ENCODE measurements at regions not wholly inside any gene's neighbourhood (a gene's known extent, or its start where the extent isn't known, plus 50 kb on each side); places are given as distances from the start of the nearest gene placed in this dataset.

DNA sequence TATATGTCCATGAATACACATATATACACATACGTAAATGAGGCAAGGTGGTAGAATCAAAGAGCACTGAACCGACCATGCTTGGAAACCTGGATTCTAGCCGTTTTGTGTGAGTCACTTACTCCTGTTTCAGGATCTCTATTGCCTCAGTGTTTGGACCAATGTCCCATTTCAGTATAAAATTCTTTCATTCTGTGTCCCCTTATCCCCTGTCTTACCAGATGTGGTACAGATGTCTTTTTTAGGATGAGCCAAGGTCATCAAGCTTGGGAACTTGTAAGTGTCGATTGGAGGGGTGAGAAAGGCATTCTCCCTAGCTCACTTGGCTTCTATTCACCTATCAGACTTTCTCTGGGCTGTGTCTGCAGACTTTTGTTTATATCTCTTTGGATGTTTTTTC lies 139.9 kb upstream of the CHL1 start:
- DNase-seq (no peak), ATAC-seq (no peak)
- Mint-ChIP-seq H3K4me3 (no peak overlapping the region), H3K36me3 (ENCODE audit: low read depth) (no peaks in the 10 kb centered on the region), H3K9me3 (peaks cover under 1% of the 10 kb centered on the region), H3K4me1 (no peaks in the 10 kb centered on the region), H3K27me3 (no peaks in the 10 kb centered on the region), H3K27ac (no peak overlapping the region)

DNA sequence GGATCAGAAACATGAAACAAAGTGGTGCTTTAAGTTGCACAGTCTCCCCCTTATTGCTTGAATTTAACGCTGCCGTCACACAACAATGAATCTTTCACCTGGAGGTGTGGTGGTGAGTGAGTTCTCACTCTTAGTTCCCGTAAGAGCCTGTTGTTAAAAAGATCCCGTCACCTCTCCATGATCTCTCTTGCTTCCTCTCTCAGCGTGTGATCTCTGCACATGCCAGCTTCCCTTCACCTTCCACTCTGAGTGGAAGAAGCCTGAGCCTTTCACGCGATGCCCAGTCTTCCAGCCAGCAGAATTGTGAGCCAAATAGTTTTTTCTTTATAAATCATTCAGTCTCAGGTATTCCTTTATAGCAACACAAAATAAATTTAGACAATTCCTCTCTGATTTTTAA lies 136.7 kb upstream of the CHL1 start:
- ATAC-seq (no peak), DNase-seq (no peak)
- Mint-ChIP-seq H3K27ac (no peak overlapping the region), H3K4me3 (no peak overlapping the region), H3K36me3 (ENCODE audit: low read depth) (no peaks in the 10 kb centered on the region), H3K4me1 (no peaks in the 10 kb centered on the region), H3K9me3 (no peaks in the 10 kb centered on the region), H3K27me3 (peaks cover 1% of the 10 kb centered on the region)

DNA sequence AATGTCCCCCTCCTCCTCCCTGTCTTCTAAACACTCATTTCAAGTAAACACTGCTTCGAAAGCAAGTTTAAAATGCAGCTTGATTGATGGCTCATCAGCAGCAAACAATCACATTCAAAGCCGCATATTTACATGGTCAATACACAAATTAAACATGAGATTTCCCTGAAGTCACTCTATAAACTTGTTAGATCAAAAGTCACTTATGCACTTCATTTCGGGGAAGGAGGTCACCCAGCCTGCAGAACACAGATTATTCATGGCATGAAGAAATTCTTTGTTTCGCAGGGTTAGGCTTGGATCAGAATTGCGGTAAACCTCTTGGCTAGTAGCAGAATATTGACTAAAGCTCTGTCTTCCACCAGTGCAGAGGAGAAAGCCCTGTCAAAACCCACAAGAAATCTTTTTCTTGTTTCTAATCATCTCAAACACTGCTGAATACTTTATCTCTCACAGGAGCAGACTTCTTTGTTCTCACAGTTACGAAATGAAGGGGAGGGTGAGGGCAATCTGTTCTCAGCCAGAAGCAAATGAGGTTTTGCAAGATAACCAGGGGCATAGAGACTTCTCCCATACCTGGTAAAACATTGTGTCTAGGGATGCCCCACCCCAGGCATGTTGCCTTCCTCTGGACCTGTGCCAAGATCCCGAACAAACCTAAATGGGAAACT lies 133.3 kb upstream of the CHL1 start:
- Mint-ChIP-seq H3K4me1 (no peaks in the 10 kb centered on the region), H3K27me3 (peaks cover 2% of the 10 kb centered on the region), H3K36me3 (ENCODE audit: low read depth) (no peaks in the 10 kb centered on the region), H3K4me3 (no peak overlapping the region), H3K27ac (no peak overlapping the region), H3K9me3 (no peaks in the 10 kb centered on the region)
- DNase-seq, result no peak
- ATAC-seq, result no peak

DNA sequence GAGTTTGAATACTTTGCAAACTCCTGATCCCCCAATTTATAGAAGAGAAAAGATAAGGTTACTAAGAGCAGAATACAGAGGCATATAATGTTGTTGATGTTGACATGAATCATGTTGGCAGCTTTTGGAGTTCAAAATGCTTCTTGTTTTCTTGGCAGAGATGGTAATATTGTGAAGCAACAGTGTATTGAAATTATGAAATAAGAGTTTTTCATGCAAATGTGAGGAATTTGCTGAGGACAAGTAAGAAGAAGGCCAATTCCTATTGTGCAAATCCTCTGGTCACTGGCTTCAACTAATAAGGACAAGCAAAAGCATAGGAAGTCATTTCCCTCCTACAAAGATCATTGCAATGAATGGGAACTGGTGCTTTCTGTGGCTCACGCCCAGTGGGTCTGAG lies 126.9 kb upstream of the CHL1 start:
- no peak for DNase-seq
- Mint-ChIP-seq H3K36me3 (ENCODE audit: low read depth) (no peaks in the 10 kb centered on the region), H3K9me3 (no peaks in the 10 kb centered on the region), H3K4me1 (no peaks in the 10 kb centered on the region), H3K4me3 (no peak overlapping the region), H3K27ac (no peak overlapping the region), H3K27me3 (peaks cover 2% of the 10 kb centered on the region)
- no peak for ATAC-seq

DNA sequence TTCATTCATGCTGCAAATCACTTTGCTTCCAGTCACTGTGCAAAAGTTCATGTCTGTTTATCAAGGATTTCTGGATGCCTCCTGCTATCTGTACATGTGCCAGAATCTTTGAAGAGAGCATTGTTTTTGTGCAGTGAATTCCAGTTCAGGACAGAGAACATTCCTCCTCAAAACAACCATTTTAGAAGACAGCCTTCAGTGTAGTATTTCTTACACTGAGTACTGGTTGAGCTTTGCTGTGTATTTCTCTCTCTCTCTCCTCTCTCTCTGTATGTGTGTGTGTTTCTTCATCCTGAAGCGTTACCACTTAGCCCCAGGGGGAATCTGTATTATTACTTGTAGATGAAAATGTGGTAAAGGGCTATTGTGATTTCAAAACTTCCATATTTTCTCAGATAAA lies 123.8 kb upstream of the CHL1 start:
- H3K36me3 Mint-ChIP-seq (ENCODE audit: low read depth), result no peaks in the 10 kb centered on the region
- no peaks in the 10 kb centered on the region for H3K4me1 Mint-ChIP-seq
- DNase-seq (no peak), ATAC-seq (no peak)
- H3K27me3 Mint-ChIP-seq, result no peaks in the 10 kb centered on the region
- H3K4me3 Mint-ChIP-seq, result no peak overlapping the region
- H3K9me3 Mint-ChIP-seq, result no peaks in the 10 kb centered on the region
- H3K27ac Mint-ChIP-seq, result no peak overlapping the region

DNA sequence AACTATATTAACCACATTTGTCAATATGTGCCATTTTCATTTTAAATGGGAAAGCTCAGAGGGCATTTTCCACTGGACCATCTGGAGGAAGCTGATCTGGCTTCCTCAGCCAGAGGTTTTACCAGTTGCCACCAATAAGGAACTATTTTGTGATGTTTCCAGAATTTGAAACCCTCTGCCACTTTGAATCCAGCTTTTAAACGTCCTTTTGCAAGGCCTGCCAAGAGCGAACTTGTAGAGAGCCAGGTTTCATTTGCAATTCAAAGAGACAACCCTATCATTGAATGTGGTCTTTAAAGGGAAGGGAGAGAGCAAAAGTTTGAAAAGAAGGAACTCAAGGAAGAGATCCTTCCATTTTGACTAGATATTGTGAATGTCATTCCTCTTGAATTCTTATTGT lies 123.3 kb upstream of the CHL1 start:
- ATAC-seq (no peak), DNase-seq (no peak)
- Mint-ChIP-seq H3K27ac (no peak overlapping the region), H3K9me3 (no peaks in the 10 kb centered on the region), H3K36me3 (ENCODE audit: low read depth) (no peaks in the 10 kb centered on the region), H3K4me3 (no peak overlapping the region), H3K27me3 (no peaks in the 10 kb centered on the region), H3K4me1 (no peaks in the 10 kb centered on the region)

DNA sequence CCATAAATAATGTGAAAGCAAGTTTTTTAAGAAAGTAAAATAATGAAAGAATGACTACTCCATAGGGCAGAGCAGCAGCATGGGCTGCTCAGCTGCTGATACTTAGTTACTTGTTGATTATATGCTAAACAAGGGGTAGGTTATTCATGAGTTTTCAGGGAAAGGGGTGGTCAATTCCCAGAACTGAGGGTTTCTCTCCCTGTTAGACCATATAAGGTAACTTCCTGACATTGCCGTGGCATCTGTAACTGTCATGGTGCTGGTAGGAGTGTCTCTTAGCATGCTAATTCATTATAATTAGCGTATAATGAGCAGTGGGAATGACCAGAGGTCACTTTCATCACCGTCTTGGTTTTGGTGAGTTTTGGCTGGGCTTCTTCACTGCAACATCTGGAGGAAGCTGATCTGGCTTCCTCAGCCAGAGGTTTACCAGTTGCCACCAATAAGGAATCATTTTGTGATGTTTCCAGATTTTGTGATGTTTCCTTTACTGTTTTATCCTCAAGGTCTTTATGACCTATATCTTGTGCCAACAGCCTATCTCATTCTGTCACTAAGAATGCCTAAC lies 121.8 kb upstream of the CHL1 start:
- Mint-ChIP-seq H3K36me3 (ENCODE audit: low read depth) (no peaks in the 10 kb centered on the region), H3K4me1 (no peaks in the 10 kb centered on the region), H3K27me3 (no peaks in the 10 kb centered on the region)

DNA sequence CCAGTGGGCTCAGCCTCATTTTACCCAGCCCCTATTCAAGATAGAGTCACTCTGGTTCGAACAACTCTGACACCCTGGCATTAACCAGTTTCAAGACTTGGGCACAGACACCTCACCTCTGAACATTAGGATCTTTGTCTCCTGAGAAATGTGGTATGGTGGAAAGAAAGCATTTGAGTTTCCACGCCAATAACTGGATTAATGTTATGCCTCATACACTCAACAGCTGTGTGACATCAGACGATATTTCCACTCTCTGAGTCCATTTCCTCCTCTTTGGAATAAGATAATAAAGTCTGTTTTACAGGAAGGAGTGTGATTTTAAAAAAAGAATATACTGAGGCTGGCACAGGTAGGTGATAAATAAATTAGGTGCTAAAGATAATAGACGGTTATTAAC lies 121.3 kb upstream of the CHL1 start:
- H3K9me3 Mint-ChIP-seq, result peaks cover under 1% of the 10 kb centered on the region
- H3K4me3 Mint-ChIP-seq, result no peak overlapping the region
- H3K27ac Mint-ChIP-seq, result no peak overlapping the region

More for the DNA sequence above, 121.8 kb upstream of the CHL1 start:
- no peak for ATAC-seq
- H3K27ac Mint-ChIP-seq, result no peak overlapping the region
- H3K4me3 Mint-ChIP-seq, result no peak overlapping the region
- DNase-seq, result no peak
- no peaks in the 10 kb centered on the region for H3K9me3 Mint-ChIP-seq

DNA sequence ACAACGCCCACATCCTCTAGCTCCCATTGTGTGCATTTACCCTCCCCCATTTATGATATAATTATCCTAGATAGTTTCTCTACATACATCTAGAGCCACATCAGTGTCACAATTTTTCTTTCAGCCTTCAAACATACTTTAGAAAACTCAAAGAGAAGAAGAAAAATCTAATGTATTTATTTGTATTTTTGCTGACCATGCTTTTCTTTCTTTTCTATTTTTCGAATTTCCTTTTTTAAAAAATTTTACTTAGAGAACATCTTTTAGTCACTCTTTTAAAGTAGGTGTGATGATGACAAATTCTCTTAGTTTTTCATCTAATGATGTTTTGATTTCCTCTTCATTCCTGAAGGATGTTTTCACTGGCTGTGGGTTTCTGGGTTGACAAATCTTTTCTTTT lies 117.0 kb upstream of the CHL1 start:
- ATAC-seq (no peak), DNase-seq (no peak)
- no peaks in the 10 kb centered on the region for H3K4me1 Mint-ChIP-seq
- peaks cover 9% of the 10 kb centered on the region for H3K9me3 Mint-ChIP-seq
- H3K36me3 Mint-ChIP-seq (ENCODE audit: low read depth), result no peaks in the 10 kb centered on the region
- H3K27me3 Mint-ChIP-seq, result no peaks in the 10 kb centered on the region
- no peak overlapping the region for H3K27ac Mint-ChIP-seq
- no peak overlapping the region for H3K4me3 Mint-ChIP-seq

More for the DNA sequence above, 121.3 kb upstream of the CHL1 start:
- Mint-ChIP-seq H3K4me1 (no peaks in the 10 kb centered on the region), H3K36me3 (ENCODE audit: low read depth) (no peaks in the 10 kb centered on the region), H3K27me3 (no peaks in the 10 kb centered on the region)
- ATAC-seq (no peak), DNase-seq (no peak)

DNA sequence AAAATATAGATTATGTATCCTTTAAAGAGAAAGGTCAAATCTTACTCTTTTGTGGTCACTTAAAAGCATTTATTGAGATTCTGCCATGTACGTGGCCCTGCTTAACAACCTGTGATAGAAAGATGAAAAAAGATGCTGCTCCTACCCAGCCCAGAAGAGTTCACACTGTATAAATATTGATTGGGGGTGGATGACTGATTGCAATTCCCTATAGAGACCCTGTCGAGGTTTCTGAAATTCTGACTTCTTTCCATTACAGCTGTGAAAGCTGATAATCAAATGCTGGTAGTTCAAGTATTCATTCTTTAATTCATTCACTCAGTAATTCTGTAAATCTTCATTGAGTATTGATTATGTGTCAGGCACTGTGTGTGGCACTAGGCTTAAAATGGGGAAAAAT lies 114.1 kb upstream of the CHL1 start:
- Mint-ChIP-seq H3K27ac (no peak overlapping the region), H3K27me3 (no peaks in the 10 kb centered on the region), H3K4me3 (no peak overlapping the region), H3K4me1 (no peaks in the 10 kb centered on the region), H3K9me3 (peaks cover 9% of the 10 kb centered on the region), H3K36me3 (ENCODE audit: low read depth) (no peaks in the 10 kb centered on the region)
- DNase-seq, result no peak
- ATAC-seq, result no peak

DNA sequence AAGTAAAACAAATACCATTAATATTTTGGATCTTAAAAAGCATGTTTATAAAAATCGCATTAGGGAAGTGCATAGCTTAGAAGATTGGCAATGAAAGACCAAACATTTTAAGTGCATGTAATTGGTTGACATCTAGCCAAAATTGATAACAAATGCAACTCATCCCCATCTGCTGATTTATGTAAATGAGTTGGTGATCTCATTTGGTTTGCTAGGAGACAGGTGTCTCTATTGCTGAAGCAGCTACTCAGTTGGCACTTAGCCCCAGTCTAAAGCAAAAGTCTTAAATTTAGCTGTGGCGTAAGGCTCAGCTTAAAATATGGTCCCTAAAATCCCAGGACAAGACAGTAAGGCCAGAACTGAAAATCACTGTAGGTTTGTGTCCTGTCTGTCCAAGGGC lies 113.5 kb upstream of the CHL1 start:
- Mint-ChIP-seq H3K27ac (no peak overlapping the region), H3K36me3 (ENCODE audit: low read depth) (no peaks in the 10 kb centered on the region), H3K27me3 (no peaks in the 10 kb centered on the region), H3K4me1 (no peaks in the 10 kb centered on the region), H3K9me3 (peaks cover 9% of the 10 kb centered on the region), H3K4me3 (no peak overlapping the region)
- DNase-seq (no peak), ATAC-seq (no peak)

DNA sequence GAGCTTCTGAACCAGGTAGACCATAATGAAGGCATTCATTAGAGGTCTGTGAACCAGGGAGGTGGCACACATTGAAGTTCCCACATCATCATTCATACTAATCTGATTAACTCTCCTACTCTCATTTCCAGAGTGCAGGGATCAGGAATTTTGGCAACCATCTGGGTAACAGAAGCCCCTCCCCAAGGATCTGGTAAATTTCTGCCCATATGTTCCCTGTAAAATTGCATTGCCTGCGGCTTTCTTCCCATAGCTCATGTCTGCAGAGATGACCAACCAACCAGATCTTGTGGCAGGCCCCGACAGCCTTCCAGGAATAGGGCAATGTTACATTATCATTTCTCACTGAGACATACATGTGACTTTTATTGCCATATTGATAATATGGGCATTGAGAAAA lies 111.4 kb upstream of the CHL1 start:
- Mint-ChIP-seq H3K27ac (no peak overlapping the region), H3K4me1 (no peaks in the 10 kb centered on the region), H3K4me3 (no peak overlapping the region), H3K27me3 (no peaks in the 10 kb centered on the region), H3K36me3 (ENCODE audit: low read depth) (no peaks in the 10 kb centered on the region), H3K9me3 (peaks cover 9% of the 10 kb centered on the region)
- ATAC-seq, result no peak
- DNase-seq, result no peak

DNA sequence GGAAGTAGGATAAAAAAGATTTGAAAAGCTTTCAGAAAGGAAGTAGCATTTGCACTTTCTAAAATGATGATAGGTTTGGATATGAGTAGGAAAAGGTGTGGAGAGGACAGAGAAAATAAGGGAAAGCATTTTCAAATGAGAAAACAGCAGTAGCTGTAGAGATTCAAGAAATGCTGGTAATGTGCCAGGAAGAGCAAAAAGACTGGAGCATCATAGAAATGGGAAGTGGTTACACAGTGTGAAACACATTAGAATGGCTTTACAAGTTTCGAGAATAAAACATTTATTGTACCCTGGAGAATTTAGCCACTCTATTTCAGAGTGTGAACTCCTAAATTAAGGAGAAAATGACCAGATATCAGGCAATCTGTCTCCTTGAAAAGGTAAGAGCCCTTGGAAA lies 108.3 kb upstream of the CHL1 start:
- Mint-ChIP-seq H3K27me3 (no peaks in the 10 kb centered on the region), H3K27ac (no peak overlapping the region), H3K4me3 (no peak overlapping the region), H3K4me1 (no peaks in the 10 kb centered on the region), H3K9me3 (no peaks in the 10 kb centered on the region), H3K36me3 (ENCODE audit: low read depth) (no peaks in the 10 kb centered on the region)
- ATAC-seq, result no peak
- no peak for DNase-seq

DNA sequence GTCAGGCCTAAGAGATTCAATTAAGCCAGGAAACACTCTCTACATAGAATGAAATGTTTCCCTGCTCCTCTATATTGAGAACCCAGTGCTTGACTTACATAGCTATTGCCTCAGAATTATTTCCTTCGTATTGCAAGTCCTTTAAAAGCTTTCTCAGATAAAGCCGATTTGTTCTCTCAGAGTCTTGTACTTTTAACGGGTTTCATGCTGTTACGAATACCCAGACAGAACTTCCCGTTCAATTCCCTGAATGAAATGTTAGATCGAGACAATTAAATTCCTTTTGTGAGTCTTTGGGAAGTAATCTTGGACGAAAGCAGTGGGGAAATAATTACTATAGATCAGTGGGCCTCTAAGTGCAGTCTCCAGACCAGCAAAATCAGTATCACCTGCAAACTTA lies 102.8 kb upstream of the CHL1 start:
- no peak overlapping the region for H3K27ac Mint-ChIP-seq
- H3K4me3 Mint-ChIP-seq, result no peak overlapping the region
- no peaks in the 10 kb centered on the region for H3K4me1 Mint-ChIP-seq
- no peaks in the 10 kb centered on the region for H3K9me3 Mint-ChIP-seq
- peaks cover 4% of the 10 kb centered on the region for H3K27me3 Mint-ChIP-seq
- ATAC-seq (no peak), DNase-seq (no peak)
- H3K36me3 Mint-ChIP-seq (ENCODE audit: low read depth), result no peaks in the 10 kb centered on the region

DNA sequence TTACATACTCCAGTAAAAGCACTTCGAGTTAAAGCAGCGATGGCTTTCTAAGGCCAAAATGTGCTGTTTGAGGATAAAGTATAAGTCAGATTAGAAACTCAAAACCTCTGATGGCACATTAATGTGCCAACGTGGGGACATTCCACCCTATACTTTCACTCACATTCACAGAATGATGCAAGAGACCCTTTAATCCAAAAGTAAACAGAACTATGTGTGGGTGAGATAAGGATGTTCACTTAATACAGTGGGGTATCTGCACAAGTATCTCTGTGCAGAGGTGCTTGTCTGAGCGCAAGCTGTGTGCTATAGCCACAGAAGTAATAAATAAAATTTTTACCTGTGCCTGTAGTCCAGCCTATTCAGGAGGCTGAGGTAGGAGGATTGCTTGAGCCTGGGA lies 100.3 kb upstream of the CHL1 start:
- DNase-seq, result no peak
- H3K36me3 Mint-ChIP-seq (ENCODE audit: low read depth), result no peaks in the 10 kb centered on the region
- ATAC-seq, result no peak

More for the DNA sequence above, 100.3 kb upstream of the CHL1 start:
- Mint-ChIP-seq H3K27ac (no peak overlapping the region), H3K27me3 (peaks cover 4% of the 10 kb centered on the region), H3K4me3 (no peak overlapping the region), H3K4me1 (no peaks in the 10 kb centered on the region), H3K9me3 (no peaks in the 10 kb centered on the region)
